GM10266 (cell line): ENCODE measurements at regions not wholly inside any gene's neighbourhood (a gene's known extent, or its start where the extent isn't known, plus 50 kb on each side); places are given as distances from the start of the nearest gene placed in this dataset.
A peak's percentile ranks its signal among the peaks of the same experiment; 100 is the strongest.

ENCODE experiments used
- DNase-seq: peaks from one replicate; pipeline ENCODE4 v3.0.0; 2012; ENCODE audit errors: extremely low spot score
- CTCF ChIP-seq: IDR thresholded peaks from 2 replicates; pipeline ENCODE4 v1.5.1; 2012; ENCODE audit warnings: mild to moderate bottlenecking, low read depth; ENCODE audit not compliant: control insufficient read depth, insufficient read depth; ENCODE audit errors: missing control alignments

GRCh38 chr17:14926526-14927122, 338.5 kb downstream of the PMP22 start:
- peak; percentile 62 for TF ChIP-seq CTCF
- DNase-seq: peak; percentile 24

GRCh38 chr17:14926073-14926472, 339.1 kb downstream of the PMP22 start:
- DNase-seq: no peak
- no peak for TF ChIP-seq CTCF

- no peak for TF ChIP-seq CTCF
- no peak for DNase-seq
Measured at GRCh38 chr17:14925498-14925897, 339.6 kb downstream of the PMP22 start.

- no peak for TF ChIP-seq CTCF
Measured at GRCh38 chr17:14923981-14924380, 341.1 kb downstream of the PMP22 start.

GRCh38 chr17:14922411-14922810, 342.7 kb downstream of the PMP22 start:
- no peak for DNase-seq
- no peak for TF ChIP-seq CTCF

More at GRCh38 chr17:14923981-14924380, 341.1 kb downstream of the PMP22 start:
- no peak for DNase-seq

GRCh38 chr17:14921936-14922335, 343.2 kb downstream of the PMP22 start:
- TF ChIP-seq CTCF: no peak
- DNase-seq: no peak

GRCh38 chr17:14919631-14920213, 345.4 kb downstream of the PMP22 start:
- no peak for TF ChIP-seq CTCF
- DNase-seq: no peak
